ENCODE measurements at regions not wholly inside any gene's neighbourhood (a gene's known extent, or its start where the extent isn't known, plus 50 kb on each side); places are given as distances from the start of the nearest gene placed in this dataset.

GRCh38 chr2:220980966-220981675 lies 591.0 kb downstream of the EPHA4 start:
- Histone ChIP-seq H3K27ac (no peak overlapping the region), H3K4me1 (ENCODE audit: insufficient read depth) (no peaks in the 10 kb centered on the region), H3K9me3 (peaks cover 0 to 8% of the 10 kb centered on the region in 2 donors), H3K36me3 (no peaks in the 10 kb centered on the region), H3K27me3 (no peaks in the 10 kb centered on the region), H3K4me3 (no peak overlapping the region)
- DNase-seq: no peak
- intact Hi-C loops (cut with DNase I): no loop called here
- 58 to 75% (median 72%) methylated on average over 4 of the region's 4 CpGs for WGBS, 3 donors
- no peak for TF ChIP-seq EP300 (IDR thresholded peaks at IDR 0.05)
- TF ChIP-seq, protein P1, sequence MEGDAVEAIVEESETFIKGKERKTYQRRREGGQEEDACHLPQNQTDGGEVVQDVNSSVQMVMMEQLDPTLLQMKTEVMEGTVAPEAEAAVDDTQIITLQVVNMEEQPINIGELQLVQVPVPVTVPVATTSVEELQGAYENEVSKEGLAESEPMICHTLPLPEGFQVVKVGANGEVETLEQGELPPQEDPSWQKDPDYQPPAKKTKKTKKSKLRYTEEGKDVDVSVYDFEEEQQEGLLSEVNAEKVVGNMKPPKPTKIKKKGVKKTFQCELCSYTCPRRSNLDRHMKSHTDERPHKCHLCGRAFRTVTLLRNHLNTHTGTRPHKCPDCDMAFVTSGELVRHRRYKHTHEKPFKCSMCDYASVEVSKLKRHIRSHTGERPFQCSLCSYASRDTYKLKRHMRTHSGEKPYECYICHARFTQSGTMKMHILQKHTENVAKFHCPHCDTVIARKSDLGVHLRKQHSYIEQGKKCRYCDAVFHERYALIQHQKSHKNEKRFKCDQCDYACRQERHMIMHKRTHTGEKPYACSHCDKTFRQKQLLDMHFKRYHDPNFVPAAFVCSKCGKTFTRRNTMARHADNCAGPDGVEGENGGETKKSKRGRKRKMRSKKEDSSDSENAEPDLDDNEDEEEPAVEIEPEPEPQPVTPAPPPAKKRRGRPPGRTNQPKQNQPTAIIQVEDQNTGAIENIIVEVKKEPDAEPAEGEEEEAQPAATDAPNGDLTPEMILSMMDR (IDR thresholded peaks at IDR 0.05): no peak
- TF ChIP-seq POLR2A (IDR thresholded peaks at IDR 0.05): no peak

DNA sequence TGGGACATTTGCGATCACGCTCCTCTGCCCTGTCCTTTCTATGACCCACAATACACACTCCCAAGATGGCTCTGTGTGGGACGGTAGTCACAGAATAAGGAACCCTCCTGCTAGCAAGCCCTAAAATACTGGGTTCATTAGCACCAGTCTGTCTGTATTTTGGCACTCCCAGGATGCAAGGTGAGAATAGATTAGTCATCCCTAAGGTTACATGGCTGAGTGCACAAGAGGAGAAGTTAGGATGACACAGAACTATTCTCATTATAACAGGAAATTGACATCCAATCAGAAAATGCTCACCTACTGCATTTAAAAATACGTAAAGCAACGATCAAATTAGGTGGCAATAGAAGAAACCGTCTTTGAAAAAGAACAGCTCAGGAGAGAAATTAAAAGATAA lies 590.2 kb downstream of the EPHA4 start:
- no peaks in the 10 kb centered on the region for H3K36me3 ChIP-seq
- H3K9me3 ChIP-seq: peaks cover 0 to 8% of the 10 kb centered on the region in 2 donors
- H3K4me3 ChIP-seq: no peak overlapping the region
- H3K27me3 ChIP-seq: no peaks in the 10 kb centered on the region
- no peak for DNase-seq
- no peaks in the 10 kb centered on the region for H3K4me1 ChIP-seq (ENCODE audit: insufficient read depth)
- TF ChIP-seq POLR2A (IDR thresholded peaks at IDR 0.05): no peak
- TF ChIP-seq EP300 (IDR thresholded peaks at IDR 0.05): no peak
- TF ChIP-seq, protein P1 (IDR thresholded peaks at IDR 0.05): no peak
- 85 to 95% (median 86%) methylated on average over 6 of the region's 6 CpGs for WGBS, 3 donors
- H3K27ac ChIP-seq: no peak overlapping the region
- intact Hi-C loops (cut with DNase I): no loop called here

DNA sequence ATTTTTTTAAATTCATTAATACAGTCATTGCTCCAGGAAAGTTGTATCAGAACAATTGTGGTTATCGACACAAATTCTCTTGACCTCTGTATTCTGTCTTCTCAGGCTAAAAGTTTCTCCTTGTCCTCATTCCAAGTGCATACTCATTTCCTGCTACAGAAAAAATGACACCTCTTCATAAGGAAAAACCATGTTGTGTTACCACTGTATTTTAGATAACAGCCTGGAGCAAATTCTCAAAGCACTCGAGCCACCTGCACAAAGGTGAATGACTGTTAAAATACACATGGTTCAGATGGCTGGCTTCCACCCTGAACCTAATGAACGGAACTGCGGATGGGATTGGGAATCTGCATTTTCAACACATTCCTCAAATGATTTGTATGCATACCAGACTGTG lies 586.5 kb downstream of the EPHA4 start:
- DNase-seq: no peak
- WGBS, 3 donors: 70 to 85% (median 74%) methylated on average over 4 of the region's 4 CpGs
- intact Hi-C loops (cut with DNase I): no loop called here
- Histone ChIP-seq H3K4me3 (no peak overlapping the region), H3K27me3 (no peaks in the 10 kb centered on the region), H3K4me1 (ENCODE audit: insufficient read depth) (no peaks in the 10 kb centered on the region), H3K36me3 (no peaks in the 10 kb centered on the region), H3K9me3 (no peaks in the 10 kb centered on the region), H3K27ac (no peak overlapping the region)
- TF ChIP-seq, protein P1 (IDR thresholded peaks at IDR 0.05): no peak
- TF ChIP-seq EP300 (IDR thresholded peaks at IDR 0.05) (no peak), POLR2A (IDR thresholded peaks at IDR 0.05) (no peak)

- Histone ChIP-seq H3K4me3 (no peak overlapping the region), H3K36me3 (no peaks in the 10 kb centered on the region), H3K4me1 (ENCODE audit: insufficient read depth) (no peaks in the 10 kb centered on the region), H3K9me3 (no peaks in the 10 kb centered on the region), H3K27me3 (no peaks in the 10 kb centered on the region), H3K27ac (no peak overlapping the region)
- TF ChIP-seq, protein P1 (IDR thresholded peaks at IDR 0.05): no peak
- TF ChIP-seq POLR2A (IDR thresholded peaks at IDR 0.05) (no peak), EP300 (IDR thresholded peaks at IDR 0.05) (no peak)
- no peak for DNase-seq
- WGBS, 3 donors: 91 to 96% (median 94%) methylated on average over 3 of the region's 3 CpGs
- intact Hi-C loops (cut with DNase I): no loop called here
These were observed 584.3 kb downstream of the EPHA4 start for GRCh38 chr2:220987839-220988238.
